ENCODE measurements at regions not wholly inside any gene's neighbourhood (a gene's known extent, or its start where the extent isn't known, plus 50 kb on each side); places are given as distances from the start of the nearest gene placed in this dataset.

GRCh38 chr16:86431540-86431939 lies 78.8 kb upstream of the FOXF1 start:
- TF ChIP-seq CTCF (IDR thresholded peaks at IDR 0.05) (no peak), POLR2A (IDR thresholded peaks at IDR 0.05) (no peak)

Data from lower leg skin (tissue), 3 donors.